RKO (cell line): ENCODE measurements at regions not wholly inside any gene's neighbourhood (a gene's known extent, or its start where the extent isn't known, plus 50 kb on each side); places are given as distances from the start of the nearest gene placed in this dataset.

Experiments
- DNase-seq: peaks from one replicate; pipeline ENCODE4 v3.0.0-alpha.2; 2016; ENCODE audit warnings: low spot score

GRCh38 chr5:58066557-58066956 is 393.3 kb downstream of the PLK2 start:
- no peak for DNase-seq

GRCh38 chr5:58066076-58066475 is 393.8 kb downstream of the PLK2 start:
- no peak for DNase-seq

- DNase-seq, result no peak
Measured at GRCh38 chr5:58064801-58065200, 395.1 kb downstream of the PLK2 start.

GRCh38 chr5:58060996-58061395 is 398.9 kb downstream of the PLK2 start:
- no peak for DNase-seq

- no peak for DNase-seq
Measured at GRCh38 chr5:58057324-58057723, 402.6 kb downstream of the PLK2 start.

- DNase-seq, result no peak
Measured at GRCh38 chr5:58056546-58056945, 403.3 kb downstream of the PLK2 start.

- DNase-seq, result no peak
Measured at GRCh38 chr5:58054018-58054417, 405.9 kb downstream of the PLK2 start.

- DNase-seq, result no peak
Measured at GRCh38 chr5:58048954-58049353, 410.9 kb downstream of the PLK2 start.

GRCh38 chr5:58048185-58048925 is 411.5 kb downstream of the PLK2 start:
- no peak for DNase-seq

GRCh38 chr5:58046371-58046770 is 413.5 kb downstream of the PLK2 start:
- no peak for DNase-seq

GRCh38 chr5:58044166-58044565 is 415.7 kb downstream of the PLK2 start:
- DNase-seq, result no peak

- no peak for DNase-seq
Measured at GRCh38 chr5:58043032-58043945, 416.6 kb downstream of the PLK2 start.

GRCh38 chr5:58041884-58042283 is 418.0 kb downstream of the PLK2 start:
- DNase-seq, result no peak

GRCh38 chr5:58040846-58041245 is 419.0 kb downstream of the PLK2 start:
- DNase-seq, result no peak

GRCh38 chr5:58040044-58040443 is 419.8 kb downstream of the PLK2 start:
- DNase-seq, result no peak

- no peak for DNase-seq
Measured at GRCh38 chr5:58037899-58038298, 422.0 kb downstream of the PLK2 start.

GRCh38 chr5:58025809-58026208 is 434.1 kb downstream of the PLK2 start:
- no peak for DNase-seq

- no peak for DNase-seq
Measured at GRCh38 chr5:58024151-58024550, 435.7 kb downstream of the PLK2 start.

GRCh38 chr5:58022055-58022454 is 437.8 kb downstream of the PLK2 start:
- DNase-seq, result no peak

GRCh38 chr5:58021466-58021865 is 438.4 kb downstream of the PLK2 start:
- no peak for DNase-seq

GRCh38 chr5:58019614-58020013 is 440.3 kb downstream of the PLK2 start:
- no peak for DNase-seq

GRCh38 chr5:58018016-58018415 is 441.9 kb downstream of the PLK2 start:
- no peak for DNase-seq

GRCh38 chr5:58016877-58017276 is 443.0 kb downstream of the PLK2 start:
- no peak for DNase-seq
